HEK293T (cell line): ENCODE measurements at regions not wholly inside any gene's neighbourhood (a gene's known extent, or its start where the extent isn't known, plus 50 kb on each side); places are given as distances from the start of the nearest gene placed in this dataset.

ENCODE experiments used
- CTCF ChIA-PET: fragments of 350-600 bp; formaldehyde crosslinking; extraction: SDS; loops from one replicate; lab custom pipeline; 2021; ENCODE audit warnings: antibody characterized with exemption, inconsistent platforms; lab: Yijun Ruan, JAX
- POLR2A ChIA-PET: fragments of 350-600 bp; formaldehyde crosslinking; extraction: SDS; loops from one replicate; lab custom pipeline; 2020; ENCODE audit warnings: antibody characterized with exemption, inconsistent platforms; lab: Yijun Ruan, JAX
- DNase-seq: peaks from one replicate; pipeline ENCODE4 v3.0.0; 2012; ENCODE audit warnings: mixed read lengths; ENCODE audit errors: extremely low spot score
- ARNT ChIP-seq: fragments of 450-650 bp; IDR thresholded peaks from 2 replicates; pipeline ENCODE4 v1.6.1; 2017; ENCODE audit warnings: mild to moderate bottlenecking
- BHLHE40 ChIP-seq: fragments of 450-650 bp; IDR thresholded peaks from 2 replicates; pipeline ENCODE4 v1.6.1; 2016; ENCODE audit warnings: mild to moderate bottlenecking, moderate library complexity, borderline replicate concordance
- CTBP1 ChIP-seq: fragments of 450-650 bp; IDR thresholded peaks from 2 replicates; pipeline ENCODE4 v1.6.1; 2016; ENCODE audit warnings: borderline replicate concordance
- ELF4 ChIP-seq: fragments of 450-650 bp; IDR thresholded peaks from 2 replicates; pipeline ENCODE4 v1.6.1; 2017; ENCODE audit warnings: antibody characterized with exemption
- FOXA1 ChIP-seq: fragments of 450-650 bp; IDR thresholded peaks from 2 replicates; pipeline ENCODE4 v1.6.1; 2016; ENCODE audit warnings: mild to moderate bottlenecking
- FOXK2 ChIP-seq: fragments of 450-650 bp; IDR thresholded peaks from 2 replicates; pipeline ENCODE4 v1.6.1; 2016; ENCODE audit warnings: mild to moderate bottlenecking
- FOXM1 ChIP-seq: fragments of 450-650 bp; IDR thresholded peaks from 2 replicates; pipeline ENCODE4 v1.6.1; 2017; ENCODE audit warnings: mild to moderate bottlenecking, borderline replicate concordance
- HDGF ChIP-seq: fragments of 450-650 bp; IDR thresholded peaks from 2 replicates; pipeline ENCODE4 v1.6.1; 2017; ENCODE audit warnings: antibody characterized with exemption, borderline replicate concordance
- L3MBTL2 ChIP-seq: fragments of 450-650 bp; conservative IDR thresholded peaks from 2 replicates; pipeline ENCODE4 v1.6.1; 2016; ENCODE audit warnings: mild to moderate bottlenecking
- LEF1 ChIP-seq: fragments of 450-650 bp; IDR thresholded peaks from 2 replicates; pipeline ENCODE4 v1.6.1; 2017; ENCODE audit warnings: mild to moderate bottlenecking, borderline replicate concordance
- NFRKB ChIP-seq: fragments of 450-650 bp; IDR thresholded peaks from 2 replicates; pipeline ENCODE4 v1.6.1; 2016; ENCODE audit warnings: mild to moderate bottlenecking, moderate library complexity
- SP1 ChIP-seq: fragments of 450-650 bp; IDR thresholded peaks from 2 replicates; pipeline ENCODE4 v1.6.1; 2017
- SUZ12 ChIP-seq: fragments of 450-650 bp; IDR thresholded peaks from 2 replicates; pipeline ENCODE4 v1.6.1; 2016; ENCODE audit warnings: mild to moderate bottlenecking
- TARDBP ChIP-seq: fragments of 450-650 bp; IDR thresholded peaks from 2 replicates; pipeline ENCODE4 v1.6.1; 2016
- ZNF384 ChIP-seq: fragments of 450-650 bp; IDR thresholded peaks from 2 replicates; pipeline ENCODE4 v1.6.1; 2016
- TF ChIP-seq, protein P1 (sequence below): fragments of 450-650 bp; IDR thresholded peaks from 2 replicates; pipeline ENCODE4 v1.6.1; 2016

- CTCF ChIA-PET = no interaction called here
These were observed 242.7 kb downstream of the MID1IP1 start for GRCh38 chrX:39043838-39044550.

GRCh38 chrX:39047174-39047573 is 245.9 kb downstream of the MID1IP1 start:
- TF ChIP-seq FOXA1 (no peak), SP1 (no peak), FOXM1 (no peak), L3MBTL2 (no peak), HDGF (no peak), CTBP1 (no peak), FOXK2 (no peak), SUZ12 (no peak), LEF1 (no peak), TARDBP (no peak), NFRKB (no peak), ZNF384 (no peak), ARNT (no peak), ELF4 (no peak), BHLHE40 (no peak)
- TF ChIP-seq, protein P1, sequence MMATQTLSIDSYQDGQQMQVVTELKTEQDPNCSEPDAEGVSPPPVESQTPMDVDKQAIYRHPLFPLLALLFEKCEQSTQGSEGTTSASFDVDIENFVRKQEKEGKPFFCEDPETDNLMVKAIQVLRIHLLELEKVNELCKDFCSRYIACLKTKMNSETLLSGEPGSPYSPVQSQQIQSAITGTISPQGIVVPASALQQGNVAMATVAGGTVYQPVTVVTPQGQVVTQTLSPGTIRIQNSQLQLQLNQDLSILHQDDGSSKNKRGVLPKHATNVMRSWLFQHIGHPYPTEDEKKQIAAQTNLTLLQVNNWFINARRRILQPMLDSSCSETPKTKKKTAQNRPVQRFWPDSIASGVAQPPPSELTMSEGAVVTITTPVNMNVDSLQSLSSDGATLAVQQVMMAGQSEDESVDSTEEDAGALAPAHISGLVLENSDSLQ = no peak
- CTCF ChIA-PET = no interaction called here
- POLR2A ChIA-PET = no interaction called here
- DNase-seq = no peak

More at GRCh38 chrX:39043838-39044550, 242.7 kb downstream of the MID1IP1 start:
- no peak for DNase-seq
- POLR2A ChIA-PET = no interaction called here
- TF ChIP-seq FOXA1 = no peak
- TF ChIP-seq LEF1 = no peak
- no peak for TF ChIP-seq TARDBP
- no peak for TF ChIP-seq ELF4
- TF ChIP-seq HDGF = no peak

- DNase-seq = no peak
- TF ChIP-seq BHLHE40 (no peak), ARNT (no peak), HDGF (no peak), FOXM1 (no peak), TARDBP (no peak), SUZ12 (no peak), ELF4 (no peak), SP1 (no peak), NFRKB (no peak), FOXA1 (no peak), FOXK2 (no peak), LEF1 (no peak)
- TF ChIP-seq, protein P1 = no peak
These were observed 248.7 kb downstream of the MID1IP1 start for GRCh38 chrX:39049975-39050374.

DNA sequence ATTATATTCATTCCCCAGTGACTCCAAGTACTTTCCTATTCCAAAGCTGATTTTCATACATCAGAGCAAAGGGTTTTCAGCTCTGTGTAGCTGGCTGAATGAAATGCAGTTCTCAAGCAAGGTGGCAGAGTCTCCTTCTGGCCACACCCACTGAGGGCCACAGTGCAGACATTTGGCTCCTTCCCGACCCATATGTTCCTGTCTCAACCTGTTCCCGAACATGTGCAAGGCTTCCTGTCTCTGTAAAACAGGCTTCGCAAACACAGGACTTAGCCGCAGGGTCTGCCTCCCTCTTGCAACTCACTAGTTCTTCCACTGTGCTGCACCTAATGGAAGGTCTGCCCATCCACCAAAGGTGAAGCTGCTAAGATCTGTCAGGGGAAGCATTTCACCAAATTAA is 249.2 kb downstream of the MID1IP1 start:
- TF ChIP-seq, protein P1 = no peak
- TF ChIP-seq NFRKB (no peak), ELF4 (no peak), FOXK2 (no peak), ZNF384 (no peak), L3MBTL2 (no peak), BHLHE40 (no peak), SUZ12 (no peak), HDGF (no peak)
- ChIA-PET POLR2A (interaction anchor here (0.6 kb wide), 1 partner anchor 177 kb away, joined by 3 read pairs; no protein-coding TSS in a partner anchor), CTCF (no interaction called here)
- DNase-seq = no peak

More at GRCh38 chrX:39049975-39050374, 248.7 kb downstream of the MID1IP1 start:
- ChIA-PET CTCF (no interaction called here), POLR2A (interaction anchor here (0.6 kb wide), 1 partner anchor 178 kb away, joined by 3 read pairs; no protein-coding TSS in a partner anchor)

DNA sequence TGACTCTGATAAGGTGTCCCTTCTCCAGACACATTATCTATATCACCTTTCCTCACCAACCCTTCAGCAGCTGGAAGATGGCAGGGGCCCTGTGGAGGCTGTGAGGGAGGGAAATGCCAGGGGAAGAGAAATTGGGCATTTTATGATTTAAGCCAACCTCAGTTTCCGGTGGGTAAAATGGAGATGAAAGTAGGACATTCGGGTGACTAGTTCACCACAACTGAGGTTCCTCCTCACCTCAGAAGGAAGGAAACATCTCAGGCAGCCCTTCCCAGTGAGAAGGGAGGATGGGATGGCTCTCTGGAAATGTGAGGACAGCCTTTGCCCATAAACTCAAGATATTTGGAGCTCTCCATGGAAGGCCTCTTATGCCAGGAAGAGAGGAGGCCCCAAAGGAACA is 251.5 kb downstream of the MID1IP1 start:
- CTCF ChIA-PET = no interaction called here
- DNase-seq = no peak
- POLR2A ChIA-PET = no interaction called here
- no peak for TF ChIP-seq ELF4
- no peak for TF ChIP-seq ZNF384
- no peak for TF ChIP-seq SP1

- ChIA-PET CTCF (no interaction called here), POLR2A (no interaction called here)
- TF ChIP-seq ZNF384 (no peak), FOXA1 (no peak), TARDBP (no peak), CTBP1 (no peak), ELF4 (no peak), HDGF (no peak), SUZ12 (no peak), SP1 (no peak), FOXM1 (no peak), FOXK2 (no peak)
- TF ChIP-seq, protein P1 = no peak
- no peak for DNase-seq
These were observed 257.5 kb downstream of the MID1IP1 start for GRCh38 chrX:39058724-39059123.
